ENCODE measurements at regions not wholly inside any gene's neighbourhood (a gene's known extent, or its start where the extent isn't known, plus 50 kb on each side); places are given as distances from the start of the nearest gene placed in this dataset.

GRCh38 chr11:128105950-128106349 is 481.4 kb downstream of the ETS1 start:
- Histone ChIP-seq H3K9me3 (no peaks in the 10 kb centered on the region), H3K27ac (no peak overlapping the region), H3K4me2 (no peak overlapping the region), H3K4me3 (no peak overlapping the region), H3K4me1 (no peaks in the 10 kb centered on the region)
- FAIRE-seq (no peak), DNase-seq (ENCODE audit: low read depth in 1 of 2, low spot score in 1 of 2) (no peak), ATAC-seq (no peak)
- no peak for TF ChIP-seq HDAC2 (IDR thresholded peaks at IDR 0.05)
- no peak for TF ChIP-seq BCL3 (IDR thresholded peaks at IDR 0.05)
- no peak for TF ChIP-seq SMC3 (IDR thresholded peaks at IDR 0.05)
- no peak for TF ChIP-seq CHD4 (IDR thresholded peaks at IDR 0.05; ENCODE audit: borderline replicate concordance)
- TF ChIP-seq RAD21 (conservative IDR thresholded peaks at IDR 0.05 in 1 of 2, IDR thresholded peaks at IDR 0.05 in 1 of 2) = no peak
- no peak for TF ChIP-seq TFCP2L1 (CRISPR knock-in tag; IDR thresholded peaks at IDR 0.05)
- no peak for TF ChIP-seq KDM1A (IDR thresholded peaks at IDR 0.05; ENCODE audit: low read depth)
- TF ChIP-seq JUN (IDR thresholded peaks at IDR 0.05) = no peak
- TF ChIP-seq MAX (IDR thresholded peaks at IDR 0.05) = no peak
- no peak for TF ChIP-seq KDM5A (IDR thresholded peaks at IDR 0.05)
- no peak for TF ChIP-seq ZSCAN20 (CRISPR knock-in tag; IDR thresholded peaks at IDR 0.05)
- no peak for TF ChIP-seq ZC3H11A (IDR thresholded peaks at IDR 0.05)
- ChIA-PET POLR2A (no interaction called here), CTCF (interaction anchor here (1.6 kb wide), 1 partner anchor 725 kb away, joined by 4 read pairs; no protein-coding TSS in a partner anchor)

- Histone ChIP-seq H3K4me2 (no peak overlapping the region), H3K4me3 (no peak overlapping the region), H3K4me1 (no peaks in the 10 kb centered on the region), H3K9me3 (no peaks in the 10 kb centered on the region), H3K27ac (no peak overlapping the region)
- ATAC-seq (no peak), FAIRE-seq (no peak), DNase-seq (ENCODE audit: low read depth in 1 of 2, low spot score in 1 of 2) (no peak)
- TF ChIP-seq CEBPB (IDR thresholded peaks at IDR 0.05) (no peak), E2F6 (IDR thresholded peaks at IDR 0.05; ENCODE audit: borderline replicate concordance, low read depth) (no peak), FOSB (CRISPR knock-in tag; IDR thresholded peaks at IDR 0.05) (no peak), FOSL2 (IDR thresholded peaks at IDR 0.05) (no peak), FOSL2 (CRISPR knock-in tag; IDR thresholded peaks at IDR 0.05) (no peak), CHD2 (IDR thresholded peaks at IDR 0.05; ENCODE audit: low read length, partially characterized antibody) (no peak)
- CTCF ChIA-PET = interaction anchor here (1.6 kb wide), 1 partner anchor 725 kb away, joined by 4 read pairs; no protein-coding TSS in a partner anchor
- POLR2A ChIA-PET = no interaction called here
Measured at GRCh38 chr11:128105511-128105910, 481.8 kb downstream of the ETS1 start.

GRCh38 chr11:128103278-128103873 is 484.0 kb downstream of the ETS1 start:
- H3K9me3 ChIP-seq = no peaks in the 10 kb centered on the region
- ATAC-seq = no peak
- no peak for TF ChIP-seq TFCP2L1 (CRISPR knock-in tag; IDR thresholded peaks at IDR 0.05)
- TF ChIP-seq E2F6 (IDR thresholded peaks at IDR 0.05; ENCODE audit: borderline replicate concordance, low read depth) = no peak
- no peak for TF ChIP-seq NR3C1 (IDR thresholded peaks at IDR 0.05)
- no peak for TF ChIP-seq NFE2L2 (conservative IDR thresholded peaks at IDR 0.05; ENCODE audit: low read length)
- no peak for TF ChIP-seq GATA3 (IDR thresholded peaks at IDR 0.05; ENCODE audit: borderline replicate concordance)
- TF ChIP-seq HOXA7 (CRISPR knock-in tag; IDR thresholded peaks at IDR 0.05) = no peak
- TF ChIP-seq CBX8 (IDR thresholded peaks at IDR 0.05) = no peak
- TF ChIP-seq CTCF (IDR thresholded peaks at IDR 0.05) = no peak
- TF ChIP-seq NPAS2 (CRISPR knock-in tag; IDR thresholded peaks at IDR 0.05; ENCODE audit: borderline replicate concordance) = no peak
- no peak for TF ChIP-seq ZSCAN20 (CRISPR knock-in tag; IDR thresholded peaks at IDR 0.05)
- TF ChIP-seq EHMT2 (IDR thresholded peaks at IDR 0.05; ENCODE audit: low read depth) = no peak
- H3K4me1 ChIP-seq = no peaks in the 10 kb centered on the region
- under 1% methylated on average over 4 of the region's 4 CpGs for WGBS (ENCODE audit: missing lambda C conversion rate)
- CTCF ChIA-PET = interaction anchor here (0.9 kb wide), 1 partner anchor 55 kb away, joined by 3 read pairs; no protein-coding TSS in a partner anchor
- no peak for FAIRE-seq
- DNase-seq (ENCODE audit: low read depth in 1 of 2, low spot score in 1 of 2) = no peak
- H3K4me3 ChIP-seq = no peak overlapping the region
- H3K4me2 ChIP-seq = no peak overlapping the region
- POLR2A ChIA-PET = no interaction called here
- H3K27ac ChIP-seq = no peak overlapping the region
